Right ventricle myocardium inferior (tissue), 1 donor: ENCODE measurements at regions not wholly inside any gene's neighbourhood (a gene's known extent, or its start where the extent isn't known, plus 50 kb on each side); places are given as distances from the start of the nearest gene placed in this dataset.
A peak's percentile ranks its signal among the peaks of the same experiment; 100 is the strongest.
"Not testable (repeated sequence)": the region's sequence is repeated elsewhere in the genome, so short reads cannot be mapped to it uniquely, and the experiment has no call there.

ENCODE experiments used
- ATAC-seq: fragments of 200-7000 bp; cut with Tn5 transposase; one replicate; pipeline ENCODE4 v1.9.1; 2020; ENCODE audit warnings: mild to moderate bottlenecking, moderate library complexity
- DNase-seq: peaks from one replicate; pipeline ENCODE4 v3.0.0; 2021; ENCODE audit errors: missing footprints
- intact Hi-C: fragments of 100-400 bp; cut with DNase I; formaldehyde crosslinking; loops from one replicate; pipeline ENCODE4 v1.11.0; 2022
- donor health status: DM: no; HTN: yes; CAD: no; lungs with severe emphysema.

- DNase-seq: no peak
- intact Hi-C loops: loop anchor here (10.0 kb wide), 1 partner anchor 345 kb away; no protein-coding TSS in a partner anchor
- no peak for ATAC-seq
These were observed 60.9 kb upstream of the NID2 start for GRCh38 chr14:52129721-52130120.

- intact Hi-C loops: loop anchor here (2.0 kb wide), 2 partner anchors 35 to 57 kb away; partner anchors contain the start of gene NID2
- DNase-seq (no peak), ATAC-seq (no peak)
These were observed 57.0 kb upstream of the NID2 start for GRCh38 chr14:52125885-52126284.

GRCh38 chr14:52124791-52125684 lies 56.2 kb upstream of the NID2 start:
- peak; percentile 76 for ATAC-seq
- intact Hi-C loops: loop anchor here (2.0 kb wide), 2 partner anchors 34 to 56 kb away; partner anchors contain the start of gene NID2

GRCh38 chr14:52122163-52122562 lies 53.3 kb upstream of the NID2 start:
- DNase-seq, intact Hi-C loops, ATAC-seq: not testable (repeated sequence)

More at GRCh38 chr14:52124791-52125684, 56.2 kb upstream of the NID2 start:
- no peak for DNase-seq

- ATAC-seq (no peak), DNase-seq (no peak)
- intact Hi-C loops: no loop called here
These were observed 52.6 kb upstream of the NID2 start for GRCh38 chr14:52121441-52121840.

GRCh38 chr14:52119030-52119429 lies 50.2 kb upstream of the NID2 start:
- intact Hi-C loops: no loop called here
- DNase-seq (no peak), ATAC-seq (no peak)
